Aorta (tissue), 5 donors: ENCODE measurements at regions not wholly inside any gene's neighbourhood (a gene's known extent, or its start where the extent isn't known, plus 50 kb on each side); places are given as distances from the start of the nearest gene placed in this dataset.

Experiments used
- ATAC-seq: fragments of 200-7000 bp; cut with Tn5 transposase; one replicate; pipeline ENCODE4 v1.9.1; 2022; ENCODE audit warnings: moderate library complexity; ENCODE audit not compliant: low FRiP score
- DNase-seq, 2 donors: peaks; one replicate each; pipeline ENCODE4 v3.0.0-alpha.2; 2020
- H3K27ac ChIP-seq, 2 donors: one replicate each; pipeline ENCODE4 v1.5.1; 2013; ENCODE audit warnings: low read length in 2 of 2, mild to moderate bottlenecking in 2 of 2, moderate library complexity in 2 of 2, control low read depth in 1 of 2, inconsistent platforms in 1 of 2, low read depth in 1 of 2
- H3K27me3 ChIP-seq, 2 donors: one replicate each; pipeline ENCODE4 v1.6.1; 2013; ENCODE audit warnings: control low read depth in 1 of 2, low read length in 1 of 2, mild to moderate bottlenecking in 1 of 2, moderate library complexity in 1 of 2; ENCODE audit not compliant: insufficient read depth in 2 of 2, control insufficient read depth in 1 of 2
- H3K36me3 ChIP-seq, 2 donors: one replicate each; pipeline ENCODE4 v1.6.1; 2013; ENCODE audit warnings: control low read depth in 1 of 2, low read length in 1 of 2, mild to moderate bottlenecking in 1 of 2; ENCODE audit not compliant: insufficient read depth in 2 of 2, control insufficient read depth in 1 of 2
- H3K4me1 ChIP-seq, 2 donors: one replicate each; pipeline ENCODE4 v1.6.1; 2013; ENCODE audit warnings: low read length in 2 of 2, control low read depth in 1 of 2, mild to moderate bottlenecking in 1 of 2, moderate library complexity in 1 of 2; ENCODE audit not compliant: insufficient read depth in 2 of 2, control insufficient read depth in 1 of 2
- H3K4me3 ChIP-seq, 2 donors: one replicate each; pipeline ENCODE4 v1.5.1; 2013; ENCODE audit warnings: low read length in 2 of 2, control low read depth in 1 of 2, mild to moderate bottlenecking in 1 of 2
- H3K9me3 ChIP-seq: one replicate; pipeline ENCODE4 v1.6.1; 2013; ENCODE audit warnings: mild to moderate bottlenecking, low read length; ENCODE audit not compliant: control insufficient read depth
- WGBS, 2 donors: extraction: QIAGEN DNeasy Blood & Tissue Kit; methylation state at CpG; one replicate each; pipeline ENCODE4 v1.1.7; 2013; 5-methylcytosine and 5-hydroxymethylcytosine counted together
- intact Hi-C, 2 donors: fragments of 100-400 bp; cut with DNase I; formaldehyde crosslinking; loops; one replicate each; pipeline versions ENCODE4 v1.14.2 to v1.15.0; 2022
- donor health status: healthy with polysubstance abuse.
- donor health status: Bipolar disorder and iron deficiency.
- donor health status: DM: no; HTN: no; CAD: no.
- donor health status: DM: no; HTN: no; CAD: no.
- donor health status: DM: yes; HTN: yes; CAD: no.

- Histone ChIP-seq H3K27ac (peak overlapping the region; percentile 97 to 99), H3K9me3 (no peaks in the 10 kb centered on the region), H3K27me3 (no peaks in the 10 kb centered on the region), H3K4me1 (peaks cover 0 to 4% of the 10 kb centered on the region in 2 donors), H3K36me3 (no peaks in the 10 kb centered on the region), H3K4me3 (no peak overlapping the region)
- WGBS, 2 donors = 11 to 20% methylated on average over 5 of the region's 5 CpGs
- intact Hi-C loops = no loop called here
- DNase-seq (peak in 1 of 2 donors; percentile 60), ATAC-seq (peak; percentile 90)
Observed at GRCh38 chr4:57410331-57411052, 300.3 kb upstream of the IGFBP7 start.

DNA sequence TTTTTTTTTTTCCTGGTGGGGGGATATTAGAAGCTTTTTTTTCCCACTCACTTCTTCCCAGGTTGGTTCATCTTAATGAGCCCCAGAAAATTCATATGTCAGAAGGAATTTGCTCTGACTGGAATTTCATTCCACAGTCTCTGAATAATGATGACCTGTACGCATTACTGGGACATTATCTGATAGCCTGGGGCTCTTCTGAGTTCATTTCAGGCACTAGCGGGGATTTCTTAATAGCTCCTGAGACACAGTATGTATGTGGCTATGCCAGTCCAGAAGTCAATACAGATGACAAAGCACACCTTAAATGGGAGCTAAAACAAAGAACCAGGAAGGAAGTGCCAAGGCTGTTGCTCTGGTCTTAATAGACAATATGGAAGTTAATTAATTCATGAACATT is 295.2 kb upstream of the IGFBP7 start:
- no peak overlapping the region for H3K4me3 ChIP-seq
- 95 to 96% methylated on average over 2 of the region's 2 CpGs for WGBS, 2 donors
- DNase-seq (no peak), ATAC-seq (no peak)
- H3K27ac ChIP-seq = no peak overlapping the region
- no peaks in the 10 kb centered on the region for H3K9me3 ChIP-seq
- H3K36me3 ChIP-seq = no peaks in the 10 kb centered on the region
- H3K4me1 ChIP-seq = peaks cover 0 to 4% of the 10 kb centered on the region in 2 donors
- H3K27me3 ChIP-seq = no peaks in the 10 kb centered on the region
- intact Hi-C loops = no loop called here

GRCh38 chr4:57404483-57404882 is 294.3 kb upstream of the IGFBP7 start:
- intact Hi-C loops = no loop called here
- H3K4me1 ChIP-seq = no peaks in the 10 kb centered on the region
- WGBS, 2 donors = 78% methylated on average over 4 of the region's 4 CpGs
- no peaks in the 10 kb centered on the region for H3K9me3 ChIP-seq
- DNase-seq (no peak), ATAC-seq (no peak)
- no peaks in the 10 kb centered on the region for H3K27me3 ChIP-seq
- H3K4me3 ChIP-seq = no peak overlapping the region
- H3K36me3 ChIP-seq = no peaks in the 10 kb centered on the region
- no peak overlapping the region for H3K27ac ChIP-seq

- Histone ChIP-seq H3K27me3 (no peaks in the 10 kb centered on the region), H3K9me3 (no peaks in the 10 kb centered on the region), H3K4me1 (no peaks in the 10 kb centered on the region), H3K36me3 (no peaks in the 10 kb centered on the region), H3K4me3 (no peak overlapping the region), H3K27ac (no peak overlapping the region)
- no peak for ATAC-seq
- WGBS, 2 donors = 91 to 93% methylated on average over 2 of the region's 2 CpGs
- DNase-seq = no peak
- intact Hi-C loops = no loop called here
Observed at GRCh38 chr4:57403591-57403990, 293.4 kb upstream of the IGFBP7 start.

DNA sequence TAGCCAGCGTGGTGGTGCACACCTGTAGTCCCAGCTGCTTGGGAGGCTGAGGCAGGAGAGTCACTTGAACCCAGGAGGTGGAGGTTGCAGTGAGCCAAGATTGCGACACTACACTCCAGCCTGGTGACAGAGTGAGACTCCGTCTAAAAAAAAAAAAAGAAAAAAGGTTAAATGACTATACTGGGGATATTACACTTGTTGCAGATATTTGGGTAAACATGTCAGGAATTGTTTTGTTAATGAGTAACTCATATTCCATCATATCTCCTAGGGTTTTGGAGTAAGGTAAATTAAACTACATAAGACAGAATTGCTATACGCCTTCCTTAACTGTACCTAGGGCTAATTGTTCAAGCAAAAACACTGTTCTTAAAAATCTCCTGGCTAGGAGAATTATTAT is 291.4 kb upstream of the IGFBP7 start:
- DNase-seq (no peak), ATAC-seq (no peak)
- Histone ChIP-seq H3K4me1 (no peaks in the 10 kb centered on the region), H3K4me3 (no peak overlapping the region), H3K27ac (no peak overlapping the region), H3K27me3 (peaks cover 0 to 2% of the 10 kb centered on the region in 2 donors), H3K36me3 (no peaks in the 10 kb centered on the region), H3K9me3 (no peaks in the 10 kb centered on the region)
- 78% methylated on average over 4 of the region's 4 CpGs for WGBS, 2 donors
- intact Hi-C loops = no loop called here

- H3K36me3 ChIP-seq = no peaks in the 10 kb centered on the region
- DNase-seq = no peak
- peaks cover 0 to 2% of the 10 kb centered on the region in 2 donors for H3K27me3 ChIP-seq
- H3K4me1 ChIP-seq = no peaks in the 10 kb centered on the region
- intact Hi-C loops = no loop called here
- H3K27ac ChIP-seq = no peak overlapping the region
- no peak for ATAC-seq
- WGBS, 2 donors = 90 to 91% methylated on average over 3 of the region's 3 CpGs
- H3K9me3 ChIP-seq = peaks cover 3% of the 10 kb centered on the region
- H3K4me3 ChIP-seq = no peak overlapping the region
Observed at GRCh38 chr4:57378766-57379165, 268.6 kb upstream of the IGFBP7 start.

DNA sequence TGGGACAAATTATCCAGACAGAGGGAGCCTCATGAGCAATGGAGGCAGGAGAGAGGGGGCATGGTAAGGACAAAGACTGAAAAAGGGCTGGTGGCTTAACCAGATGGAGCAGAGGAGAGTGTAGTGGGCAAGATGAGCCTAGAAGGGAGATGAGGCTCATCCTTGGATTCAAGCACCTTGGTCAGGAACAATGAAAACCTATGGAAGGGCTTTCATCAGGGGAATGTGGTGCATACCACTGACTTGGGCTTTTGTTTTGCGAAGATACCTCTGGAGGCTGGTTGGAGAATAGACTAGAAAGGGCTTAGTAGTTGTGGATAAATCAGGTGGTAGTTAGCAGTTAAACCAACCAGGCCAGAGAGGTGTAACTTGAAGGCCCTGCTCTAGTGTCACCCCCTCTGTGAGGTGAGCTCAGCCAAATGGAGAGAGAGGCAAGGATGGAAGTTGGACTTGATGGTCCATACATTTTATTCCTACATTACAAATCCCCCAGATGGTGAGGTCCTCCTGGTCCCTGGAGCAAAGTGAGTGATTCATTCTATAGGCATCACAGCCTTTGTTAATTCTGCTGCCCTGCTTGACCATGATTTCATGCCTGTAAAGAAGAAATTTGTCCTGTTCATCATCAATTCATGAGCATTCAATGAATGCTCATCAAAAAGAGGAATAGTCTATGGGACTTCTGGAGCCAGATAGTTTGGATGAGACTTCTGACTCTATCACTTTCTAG is 264.8 kb upstream of the IGFBP7 start:
- peaks cover 3% of the 10 kb centered on the region for H3K9me3 ChIP-seq
- H3K4me1 ChIP-seq = no peaks in the 10 kb centered on the region
- ATAC-seq (no peak), DNase-seq (no peak)
- intact Hi-C loops = no loop called here
- H3K4me3 ChIP-seq = no peak overlapping the region
- no peak overlapping the region for H3K27ac ChIP-seq
- H3K36me3 ChIP-seq = no peaks in the 10 kb centered on the region
- H3K27me3 ChIP-seq = peaks cover 0 to 2% of the 10 kb centered on the region in 2 donors
- 98 to 100% methylated on average over 1 of the region's 1 CpG for WGBS, 2 donors

- Histone ChIP-seq H3K4me1 (no peaks in the 10 kb centered on the region), H3K4me3 (no peak overlapping the region), H3K27ac (no peak overlapping the region), H3K27me3 (peaks cover 0 to 2% of the 10 kb centered on the region in 2 donors), H3K36me3 (no peaks in the 10 kb centered on the region), H3K9me3 (peaks cover 3% of the 10 kb centered on the region)
- ATAC-seq (no peak), DNase-seq (no peak)
- 97 to 100% methylated on average over 1 of the region's 1 CpG for WGBS, 2 donors
- intact Hi-C loops = no loop called here
Observed at GRCh38 chr4:57373991-57374390, 263.8 kb upstream of the IGFBP7 start.

- no peak overlapping the region for H3K4me3 ChIP-seq
- WGBS, 2 donors = 93 to 94% methylated on average over 4 of the region's 4 CpGs
- no peak for ATAC-seq
- no peaks in the 10 kb centered on the region for H3K36me3 ChIP-seq
- H3K4me1 ChIP-seq = no peaks in the 10 kb centered on the region
- H3K27ac ChIP-seq = no peak overlapping the region
- H3K27me3 ChIP-seq = no peaks in the 10 kb centered on the region
- H3K9me3 ChIP-seq = peaks cover 3% of the 10 kb centered on the region
- intact Hi-C loops = no loop called here
- DNase-seq = no peak
Observed at GRCh38 chr4:57371671-57372070, 261.5 kb upstream of the IGFBP7 start.
